ENCODE measurements at regions not wholly inside any gene's neighbourhood (a gene's known extent, or its start where the extent isn't known, plus 50 kb on each side); places are given as distances from the start of the nearest gene placed in this dataset.

- TF ChIP-seq CTCF (IDR thresholded peaks at IDR 0.05), result peak; percentile 24 to 56 (median 35)
- no peak for TF ChIP-seq EP300 (IDR thresholded peaks at IDR 0.05)
- no peak for TF ChIP-seq POLR2A (IDR thresholded peaks at IDR 0.05; ENCODE audit: low read depth)
- TF ChIP-seq POLR2AphosphoS5 (IDR thresholded peaks at IDR 0.05), result no peak
These were observed 104.4 kb upstream of the ARHGAP24 start for GRCh38 chr4:85370400-85371032.

All from esophagus muscularis mucosa (tissue), 4 donors.